HG02763 (cell line): ENCODE measurements at regions not wholly inside any gene's neighbourhood (a gene's known extent, or its start where the extent isn't known, plus 50 kb on each side); places are given as distances from the start of the nearest gene placed in this dataset.

Experiments
- ATAC-seq: cut with Tn5 transposase; IDR thresholded peaks from one replicate; pipeline ENCODE4 v1.9.1; 2021; ENCODE audit warnings: mild to moderate bottlenecking, moderate library complexity; ENCODE audit not compliant: unreplicated experiment

GRCh38 chr5:8376478-8376877, 507.5 kb downstream of the MTRR start:
- no peak for ATAC-seq

GRCh38 chr5:8381972-8382371, 513.0 kb downstream of the MTRR start:
- ATAC-seq: no peak

GRCh38 chr5:8382456-8382855, 513.5 kb downstream of the MTRR start:
- ATAC-seq: no peak

GRCh38 chr5:8383616-8384015, 514.7 kb downstream of the MTRR start:
- no peak for ATAC-seq

- no peak for ATAC-seq
Observed at GRCh38 chr5:8386719-8387288, 517.9 kb downstream of the MTRR start.

GRCh38 chr5:8391911-8392310, 523.0 kb downstream of the MTRR start:
- ATAC-seq: no peak

- no peak for ATAC-seq
Observed at GRCh38 chr5:8393240-8393639, 524.3 kb downstream of the MTRR start.

GRCh38 chr5:8394965-8395364, 526.0 kb downstream of the MTRR start:
- ATAC-seq: no peak

GRCh38 chr5:8396246-8396645, 527.3 kb downstream of the MTRR start:
- no peak for ATAC-seq

GRCh38 chr5:8396756-8397155, 527.8 kb downstream of the MTRR start:
- no peak for ATAC-seq

- no peak for ATAC-seq
Observed at GRCh38 chr5:8399471-8399870, 530.5 kb downstream of the MTRR start.

GRCh38 chr5:8408258-8408657, 539.3 kb downstream of the MTRR start:
- no peak for ATAC-seq

- no peak for ATAC-seq
Observed at GRCh38 chr5:8410618-8411017, 541.7 kb downstream of the MTRR start.

- ATAC-seq: no peak
Observed at GRCh38 chr5:8413975-8414374, 545.0 kb downstream of the MTRR start.

GRCh38 chr5:8417316-8418048, 548.5 kb downstream of the MTRR start:
- ATAC-seq: no peak

- no peak for ATAC-seq
Observed at GRCh38 chr5:8418049-8418426, 549.1 kb downstream of the MTRR start.

- ATAC-seq: no peak
Observed at GRCh38 chr5:8429778-8430758, 561.1 kb downstream of the MTRR start.

GRCh38 chr5:8434501-8434900, 565.6 kb downstream of the MTRR start:
- no peak for ATAC-seq

- ATAC-seq: no peak
Observed at GRCh38 chr5:8436924-8437323, 568.0 kb downstream of the MTRR start.

GRCh38 chr5:8445139-8445538, 576.2 kb downstream of the MTRR start:
- no peak for ATAC-seq

GRCh38 chr5:8446179-8446578, 577.2 kb downstream of the MTRR start:
- no peak for ATAC-seq

GRCh38 chr5:8456846-8457186, 587.9 kb downstream of the MTRR start:
- no peak for ATAC-seq
